ENCODE measurements at regions not wholly inside any gene's neighbourhood (a gene's known extent, or its start where the extent isn't known, plus 50 kb on each side); places are given as distances from the start of the nearest gene placed in this dataset.

- Histone ChIP-seq H3K9ac (ENCODE audit: low read length) (no peak overlapping the region), H3K4me2 (ENCODE audit: low read length, poor library complexity, severe bottlenecking) (no peak overlapping the region), H4K91ac (ENCODE audit: low read length) (no peak overlapping the region), H3K27me3 (ENCODE audit: control insufficient read depth in 1 of 2, insufficient read depth in 1 of 2, low read length in 2 of 2) (peaks cover 0 to 11% of the 10 kb centered on the region in 2 experiments), H2AK5ac (ENCODE audit: low read length, severe bottlenecking) (no peak overlapping the region), H3K14ac (ENCODE audit: low read length in 2 of 2) (no peak overlapping the region), H3K23ac (ENCODE audit: low read length in 2 of 2) (no peak overlapping the region), H3K36me3 (ENCODE audit: control insufficient read depth in 1 of 2, insufficient read depth in 2 of 2, low read depth in 1 of 2, low read length in 2 of 2) (no peaks in the 10 kb centered on the region), H2BK12ac (ENCODE audit: low read length in 2 of 2) (no peak overlapping the region), H2BK120ac (ENCODE audit: low read depth, low read length) (no peak overlapping the region), H3K18ac (ENCODE audit: low read depth in 1 of 2, low read length in 2 of 2) (no peak overlapping the region), H3K4me1 (ENCODE audit: control insufficient read depth, insufficient read depth, low read depth, low read length) (no peaks in the 10 kb centered on the region), H4K8ac (ENCODE audit: low read length) (no peak overlapping the region), H3K4ac (ENCODE audit: low read depth in 1 of 2, low read length in 2 of 2) (no peak overlapping the region), H2BK5ac (ENCODE audit: low read depth, low read length, poor library complexity, severe bottlenecking) (no peak overlapping the region), H3K27ac (ENCODE audit: low read length, poor library complexity, severe bottlenecking) (no peak overlapping the region), H3K9me3 (ENCODE audit: control insufficient read depth, low read length) (no peaks in the 10 kb centered on the region), H3K4me3 (ENCODE audit: insufficient read depth in 1 of 2, low read depth in 1 of 2, low read length in 2 of 2) (no peak overlapping the region), H2BK15ac (ENCODE audit: low read depth, poor library complexity, severe bottlenecking) (no peak overlapping the region), H2AFZ (ENCODE audit: low read depth, low read length) (no peak overlapping the region), H3K79me1 (replicated peaks; ENCODE audit: low read length, poor library complexity, severe bottlenecking) (no peaks in the 10 kb centered on the region)
- no CpG with 5 or more reads among the region's 2 CpGs for WGBS
- DNase-seq: no peak
These were observed 228.9 kb downstream of the LHFPL1 start for GRCh38 chrX:112450810-112451209.

DNA sequence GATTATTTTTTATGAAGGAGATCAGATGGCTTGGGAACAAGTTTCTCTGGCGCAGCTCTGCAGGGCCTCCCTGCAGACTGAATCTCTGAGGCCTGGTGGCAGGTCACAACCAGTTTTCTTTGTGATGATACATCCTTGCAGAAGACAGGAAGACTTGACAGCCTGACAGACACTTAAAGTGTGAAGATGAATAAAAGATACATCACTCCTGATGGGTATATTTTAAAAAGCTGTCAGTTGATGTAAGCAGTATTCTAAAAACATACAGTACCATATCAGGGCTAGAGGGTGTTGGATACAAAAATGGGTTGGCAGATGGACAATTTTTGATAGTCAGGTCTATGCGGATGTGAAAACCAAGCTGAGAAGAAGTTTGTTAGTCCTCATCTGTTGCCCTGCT is 239.5 kb downstream of the LHFPL1 start:
- Histone ChIP-seq H3K14ac (ENCODE audit: low read length in 2 of 2) (no peak overlapping the region), H2BK12ac (ENCODE audit: low read length in 2 of 2) (no peak overlapping the region), H2AK5ac (ENCODE audit: low read length, severe bottlenecking) (no peak overlapping the region), H4K91ac (ENCODE audit: low read length) (no peak overlapping the region), H3K27ac (ENCODE audit: low read length, poor library complexity, severe bottlenecking) (no peak overlapping the region), H3K79me1 (replicated peaks; ENCODE audit: low read length, poor library complexity, severe bottlenecking) (no peaks in the 10 kb centered on the region), H3K18ac (ENCODE audit: low read depth in 1 of 2, low read length in 2 of 2) (no peak overlapping the region), H2BK5ac (ENCODE audit: low read depth, low read length, poor library complexity, severe bottlenecking) (no peak overlapping the region), H3K23ac (ENCODE audit: low read length in 2 of 2) (no peak overlapping the region), H3K4me1 (ENCODE audit: control insufficient read depth, insufficient read depth, low read depth, low read length) (no peaks in the 10 kb centered on the region), H3K36me3 (ENCODE audit: control insufficient read depth in 1 of 2, insufficient read depth in 2 of 2, low read depth in 1 of 2, low read length in 2 of 2) (no peaks in the 10 kb centered on the region), H3K27me3 (ENCODE audit: control insufficient read depth in 1 of 2, insufficient read depth in 1 of 2, low read length in 2 of 2) (peaks cover 0 to 5% of the 10 kb centered on the region in 2 experiments), H2BK15ac (ENCODE audit: low read depth, poor library complexity, severe bottlenecking) (no peak overlapping the region), H3K4me3 (ENCODE audit: insufficient read depth in 1 of 2, low read depth in 1 of 2, low read length in 2 of 2) (no peak overlapping the region), H4K8ac (ENCODE audit: low read length) (no peak overlapping the region), H2AFZ (ENCODE audit: low read depth, low read length) (no peak overlapping the region), H3K4me2 (ENCODE audit: low read length, poor library complexity, severe bottlenecking) (no peak overlapping the region), H2BK120ac (ENCODE audit: low read depth, low read length) (no peak overlapping the region), H3K9me3 (ENCODE audit: control insufficient read depth, low read length) (no peaks in the 10 kb centered on the region), H3K9ac (ENCODE audit: low read length) (no peak overlapping the region), H3K4ac (ENCODE audit: low read depth in 1 of 2, low read length in 2 of 2) (no peak overlapping the region)
- no peak for DNase-seq
- 100% methylated on average over 2 of the region's 2 CpGs for WGBS

- WGBS: no CpG with 5 or more reads among the region's 1 CpG
- no peak overlapping the region for H3K4me2 ChIP-seq (ENCODE audit: low read length, poor library complexity, severe bottlenecking)
These were observed 255.6 kb downstream of the LHFPL1 start for GRCh38 chrX:112424166-112424565.

DNA sequence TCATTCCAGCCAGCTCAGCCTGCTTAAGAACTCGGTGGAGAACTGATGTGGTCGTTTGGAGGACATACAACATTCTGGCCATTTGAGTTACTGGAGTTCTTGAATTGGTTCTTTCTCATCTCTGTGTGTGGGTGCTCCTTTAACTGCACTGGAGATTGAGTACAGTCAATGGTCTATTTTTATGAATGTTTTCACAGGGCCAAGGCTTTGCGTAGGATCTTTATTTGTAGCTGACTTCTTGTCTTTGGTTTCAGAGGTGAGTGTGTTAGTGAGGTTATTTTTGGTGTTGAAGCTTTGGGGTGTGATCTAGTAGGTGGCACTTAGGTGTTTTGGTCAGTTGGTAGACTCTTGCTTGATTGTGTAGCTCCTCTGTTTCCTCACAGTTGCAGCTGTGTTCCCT is 288.4 kb downstream of the LHFPL1 start:
- H3K14ac ChIP-seq (ENCODE audit: low read length in 2 of 2): no peak overlapping the region
- H2BK5ac ChIP-seq (ENCODE audit: low read depth, low read length, poor library complexity, severe bottlenecking): no peak overlapping the region
- no peak overlapping the region for H2BK12ac ChIP-seq (ENCODE audit: low read length in 2 of 2)
- no peak overlapping the region for H3K27ac ChIP-seq (ENCODE audit: low read length, poor library complexity, severe bottlenecking)
- no peak overlapping the region for H3K23ac ChIP-seq (ENCODE audit: low read length in 2 of 2)
- DNase-seq: no peak
- H4K91ac ChIP-seq (ENCODE audit: low read length): no peak overlapping the region
- H4K8ac ChIP-seq (ENCODE audit: low read length): no peak overlapping the region
- H2AK5ac ChIP-seq (ENCODE audit: low read length, severe bottlenecking): no peak overlapping the region
- H3K18ac ChIP-seq (ENCODE audit: low read depth in 1 of 2, low read length in 2 of 2): no peak overlapping the region
- no peak overlapping the region for H3K4ac ChIP-seq (ENCODE audit: low read depth in 1 of 2, low read length in 2 of 2)
- no peak overlapping the region for H2BK120ac ChIP-seq (ENCODE audit: low read depth, low read length)
- H3K27me3 ChIP-seq (ENCODE audit: control insufficient read depth in 1 of 2, insufficient read depth in 1 of 2, low read length in 2 of 2): peaks cover 0 to 8% of the 10 kb centered on the region in 2 experiments
- H3K9me3 ChIP-seq (ENCODE audit: control insufficient read depth, low read length): no peaks in the 10 kb centered on the region
- H3K79me1 ChIP-seq (replicated peaks; ENCODE audit: low read length, poor library complexity, severe bottlenecking): no peaks in the 10 kb centered on the region
- no peaks in the 10 kb centered on the region for H3K36me3 ChIP-seq (ENCODE audit: control insufficient read depth in 1 of 2, insufficient read depth in 2 of 2, low read depth in 1 of 2, low read length in 2 of 2)
- H3K4me3 ChIP-seq (ENCODE audit: insufficient read depth in 1 of 2, low read depth in 1 of 2, low read length in 2 of 2): no peak overlapping the region
- no peaks in the 10 kb centered on the region for H3K4me1 ChIP-seq (ENCODE audit: control insufficient read depth, insufficient read depth, low read depth, low read length)
- H2BK15ac ChIP-seq (ENCODE audit: low read depth, poor library complexity, severe bottlenecking): no peak overlapping the region
- H3K9ac ChIP-seq (ENCODE audit: low read length): no peak overlapping the region
- H2AFZ ChIP-seq (ENCODE audit: low read depth, low read length): no peak overlapping the region
- no peak overlapping the region for H3K4me2 ChIP-seq (ENCODE audit: low read length, poor library complexity, severe bottlenecking)
- WGBS: 81% methylated on average over 3 of the region's 3 CpGs

More at GRCh38 chrX:112424166-112424565, 255.6 kb downstream of the LHFPL1 start:
- Histone ChIP-seq H3K27ac (ENCODE audit: low read length, poor library complexity, severe bottlenecking) (no peak overlapping the region), H3K79me1 (replicated peaks; ENCODE audit: low read length, poor library complexity, severe bottlenecking) (no peaks in the 10 kb centered on the region), H3K27me3 (ENCODE audit: control insufficient read depth in 1 of 2, insufficient read depth in 1 of 2, low read length in 2 of 2) (peaks cover 0 to 4% of the 10 kb centered on the region in 2 experiments), H4K91ac (ENCODE audit: low read length) (no peak overlapping the region), H3K9me3 (ENCODE audit: control insufficient read depth, low read length) (no peaks in the 10 kb centered on the region), H3K9ac (ENCODE audit: low read length) (no peak overlapping the region), H2AFZ (ENCODE audit: low read depth, low read length) (no peak overlapping the region), H3K14ac (ENCODE audit: low read length in 2 of 2) (no peak overlapping the region), H2BK12ac (ENCODE audit: low read length in 2 of 2) (no peak overlapping the region), H2AK5ac (ENCODE audit: low read length, severe bottlenecking) (no peak overlapping the region), H4K8ac (ENCODE audit: low read length) (no peak overlapping the region), H3K4me1 (ENCODE audit: control insufficient read depth, insufficient read depth, low read depth, low read length) (no peaks in the 10 kb centered on the region), H3K36me3 (ENCODE audit: control insufficient read depth in 1 of 2, insufficient read depth in 2 of 2, low read depth in 1 of 2, low read length in 2 of 2) (no peaks in the 10 kb centered on the region), H3K23ac (ENCODE audit: low read length in 2 of 2) (no peak overlapping the region), H3K4ac (ENCODE audit: low read depth in 1 of 2, low read length in 2 of 2) (no peak overlapping the region), H2BK120ac (ENCODE audit: low read depth, low read length) (no peak overlapping the region), H2BK15ac (ENCODE audit: low read depth, poor library complexity, severe bottlenecking) (no peak overlapping the region), H3K4me3 (ENCODE audit: insufficient read depth in 1 of 2, low read depth in 1 of 2, low read length in 2 of 2) (no peak overlapping the region), H2BK5ac (ENCODE audit: low read depth, low read length, poor library complexity, severe bottlenecking) (no peak overlapping the region), H3K18ac (ENCODE audit: low read depth in 1 of 2, low read length in 2 of 2) (no peak overlapping the region)
- no peak for DNase-seq
